KBM-7 (cell line): ENCODE measurements at regions not wholly inside any gene's neighbourhood (a gene's known extent, or its start where the extent isn't known, plus 50 kb on each side); places are given as distances from the start of the nearest gene placed in this dataset.

Experiments used
- DNase-seq: peaks from one replicate; pipeline ENCODE4 v3.0.0-alpha.2; 2015
- in situ Hi-C: fragments of 300-500 bp; cut with MboI; formaldehyde crosslinking; loops from 2 replicates; pipeline ENCODE4 v1.14.3; 2020; ENCODE audit warnings: low sequenced_read_pairs, low pct_unique_long_range_greater_than_20kb, mixed read lengths

DNA sequence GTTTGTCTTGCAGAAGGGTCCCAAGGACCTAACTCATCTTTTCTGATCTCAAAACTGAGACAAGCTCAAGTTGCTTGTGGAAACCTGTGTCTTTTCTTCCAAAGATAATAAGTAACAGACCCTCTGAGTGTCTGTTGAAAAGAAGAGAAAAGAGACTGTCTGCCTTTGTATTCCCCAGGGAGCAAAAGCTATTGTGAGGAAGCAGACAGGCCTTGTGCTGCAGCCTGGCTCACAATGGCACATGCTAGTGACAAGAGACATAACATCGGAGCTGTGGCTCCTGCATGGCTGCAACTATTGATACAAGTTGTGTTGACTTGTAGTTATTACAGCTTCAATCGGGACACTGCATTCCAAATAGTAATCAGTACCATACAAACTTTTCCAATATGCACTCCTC is 202.9 kb downstream of the DKK1 start:
- in situ Hi-C loops = no loop called here
- DNase-seq = no peak

DNA sequence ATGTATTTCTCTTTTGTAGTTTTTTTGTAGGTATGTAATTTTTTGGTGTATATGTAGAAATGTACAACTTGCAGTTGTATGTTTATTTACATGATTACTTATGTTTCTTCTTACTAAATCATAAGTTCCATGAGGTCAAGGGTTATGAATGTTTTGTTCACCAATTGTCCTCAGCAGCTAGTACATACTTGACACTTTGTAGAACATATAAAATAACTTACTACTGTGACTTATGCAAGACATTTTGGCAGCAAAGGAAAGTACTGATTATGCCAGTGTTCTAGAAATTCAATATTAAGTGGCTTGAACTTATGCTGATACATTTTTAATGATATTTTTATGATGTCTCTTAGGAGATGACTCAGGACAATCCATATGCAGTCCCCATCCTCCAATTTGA is 209.6 kb downstream of the DKK1 start:
- DNase-seq = no peak
- in situ Hi-C loops = no loop called here

DNA sequence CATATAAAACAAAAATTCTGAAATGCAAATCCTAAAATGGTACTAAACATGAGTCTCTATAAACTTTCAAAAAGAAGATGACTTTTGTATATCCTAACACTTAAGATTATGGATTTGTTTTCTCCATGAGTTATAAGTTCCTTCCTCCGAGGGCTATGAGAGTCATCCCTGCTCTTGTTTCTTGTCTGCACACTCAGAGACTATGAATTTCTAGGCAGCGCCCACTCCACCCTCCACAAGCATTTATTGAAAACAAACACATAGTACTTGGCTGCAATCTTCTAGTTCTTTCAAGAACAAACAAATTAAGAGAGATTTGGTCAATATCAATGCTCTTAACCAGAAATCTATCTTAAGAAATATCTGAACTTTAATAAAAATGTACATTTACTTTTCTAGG is 211.7 kb downstream of the DKK1 start:
- in situ Hi-C loops = no loop called here
- no peak for DNase-seq

DNA sequence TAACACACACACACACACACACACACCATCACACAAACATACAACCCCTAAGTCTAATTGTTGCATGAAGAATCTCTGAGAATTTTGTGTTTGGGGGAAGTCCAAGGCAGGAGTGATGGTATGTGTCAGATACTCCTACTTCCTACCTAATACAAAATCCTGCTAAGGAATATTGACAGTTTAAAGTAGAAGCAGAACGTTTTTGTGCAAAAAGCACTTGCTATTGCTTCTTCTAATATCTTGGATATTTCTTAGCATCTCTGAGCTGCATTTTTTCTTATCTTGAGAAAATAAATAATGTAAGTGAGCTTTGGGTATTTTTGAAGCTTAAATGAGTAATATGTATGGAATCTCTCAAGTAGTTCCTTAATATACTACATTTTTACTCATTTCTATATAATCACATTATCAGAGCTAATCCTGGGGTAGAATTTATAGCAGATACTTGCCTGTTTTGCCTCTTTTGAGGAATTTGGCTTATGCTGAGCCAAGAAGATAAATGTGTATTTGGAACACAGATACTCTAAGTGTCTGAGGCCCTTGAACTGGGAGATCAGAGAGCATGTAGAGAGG is 212.3 kb downstream of the DKK1 start:
- in situ Hi-C loops = no loop called here
- DNase-seq = no peak

DNA sequence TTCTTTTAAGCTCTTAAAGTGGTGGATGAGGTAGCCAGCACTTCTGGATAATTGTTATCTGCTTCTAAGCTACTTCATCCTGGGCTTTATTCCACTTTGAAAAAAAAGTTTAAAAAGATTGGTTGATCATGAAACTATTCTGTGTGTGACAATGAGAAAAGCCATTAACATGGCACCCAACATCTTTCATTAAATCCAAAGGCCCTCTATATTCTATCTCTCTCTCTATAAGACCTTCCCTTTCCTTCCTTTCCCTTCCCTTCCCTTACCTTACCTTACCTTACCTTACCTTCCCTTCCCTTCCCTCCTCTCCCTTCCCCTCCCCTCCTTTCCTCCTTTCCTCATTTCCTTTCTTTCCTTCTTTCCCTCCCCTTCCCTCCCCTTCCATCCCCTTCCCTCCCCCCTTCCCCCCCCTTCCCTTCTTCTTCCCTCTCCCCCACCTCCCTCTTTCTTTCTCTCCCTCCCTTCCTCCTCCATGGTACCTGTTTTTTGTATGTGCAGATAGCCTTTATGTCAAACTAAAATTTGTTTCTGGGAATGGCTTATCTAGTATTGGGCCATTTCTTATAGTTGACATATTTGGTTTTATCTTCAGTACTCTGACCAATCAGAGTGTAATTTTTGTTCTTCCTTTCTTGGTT is 218.7 kb downstream of the DKK1 start:
- DNase-seq = no peak
- in situ Hi-C loops = no loop called here

DNA sequence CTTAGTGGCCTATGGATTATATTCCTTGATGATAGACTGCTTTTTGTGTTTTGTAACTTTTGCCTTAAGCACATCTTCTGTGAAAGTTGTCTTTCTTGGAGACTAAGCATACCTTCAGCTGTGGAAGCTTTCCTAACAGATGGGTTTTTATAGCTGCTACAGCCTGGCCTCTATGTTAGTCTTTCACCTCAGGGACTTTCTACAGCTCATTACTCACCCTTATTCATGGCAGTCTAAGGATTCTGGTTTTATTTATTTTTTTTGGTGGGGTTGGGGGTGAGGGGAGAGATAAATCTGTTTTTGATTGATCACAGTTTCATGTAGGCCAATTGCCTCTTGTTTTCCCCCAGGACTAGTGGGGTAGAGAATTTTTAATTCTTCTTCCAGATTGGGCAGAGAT is 219.9 kb downstream of the DKK1 start:
- no peak for DNase-seq
- in situ Hi-C loops = no loop called here

DNA sequence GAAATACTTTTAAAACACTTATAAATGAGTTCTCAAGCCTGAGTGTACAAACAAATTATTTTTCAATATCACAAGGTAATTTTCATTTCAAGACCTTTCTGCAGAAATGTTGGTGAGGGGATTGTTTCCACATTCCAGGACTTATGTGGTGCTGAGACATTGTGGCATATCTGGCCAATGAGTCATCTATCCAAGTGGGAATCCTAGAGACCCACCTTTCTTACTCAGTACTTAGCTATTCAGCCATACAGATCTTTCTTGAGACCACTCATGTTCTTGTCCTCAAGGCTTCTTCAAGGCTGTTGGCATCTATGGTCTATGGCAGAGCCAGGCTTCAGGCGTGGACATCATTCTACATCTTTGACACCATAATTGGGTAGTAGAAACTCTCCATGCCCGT is 225.4 kb downstream of the DKK1 start:
- in situ Hi-C loops = no loop called here
- no peak for DNase-seq

DNA sequence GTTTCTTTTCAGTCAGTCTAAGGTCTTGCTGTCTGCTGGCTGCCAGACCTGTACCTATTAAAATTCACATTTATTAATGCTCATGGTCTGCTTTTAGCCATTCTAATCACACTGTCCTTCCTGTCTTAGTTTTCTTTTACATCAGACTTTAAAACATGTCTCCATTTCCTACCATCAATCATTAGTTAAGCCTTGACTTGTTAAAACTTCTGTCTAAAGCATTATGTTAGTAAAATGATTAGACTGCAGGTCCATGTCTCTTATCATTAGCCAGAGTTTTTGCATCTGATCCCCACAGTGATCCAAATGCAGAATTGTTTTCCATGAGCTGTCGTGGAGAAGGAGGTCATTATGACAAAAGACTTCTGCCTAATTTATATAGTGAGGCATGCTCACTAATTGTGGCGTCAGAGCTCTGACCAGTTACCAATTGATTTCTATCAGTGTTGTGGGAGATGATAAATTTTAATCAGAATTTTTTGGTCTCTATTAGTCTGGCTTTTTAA is 226.5 kb downstream of the DKK1 start:
- in situ Hi-C loops = no loop called here
- no peak for DNase-seq

DNA sequence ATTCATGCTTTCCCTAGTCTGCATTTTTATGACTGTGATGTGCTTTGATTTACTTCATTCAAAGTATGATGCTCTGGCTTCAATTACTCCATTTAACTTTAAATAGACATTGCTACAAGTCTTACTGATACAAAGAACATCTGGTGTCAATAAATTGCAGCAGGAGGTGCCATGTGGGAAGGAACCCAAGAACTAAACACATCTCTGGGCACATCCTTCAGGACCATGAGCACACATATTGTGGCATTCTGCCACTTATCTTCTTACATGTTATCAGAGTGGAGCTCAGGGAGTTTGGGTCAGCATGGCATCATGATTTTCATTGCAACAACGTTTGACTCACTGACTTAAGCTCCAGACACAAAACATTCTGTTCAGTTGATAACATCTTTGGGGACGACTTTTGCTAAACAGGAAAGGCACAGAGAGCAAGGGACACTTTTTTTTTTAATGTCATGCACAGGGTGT is 227.0 kb downstream of the DKK1 start:
- no peak for DNase-seq
- in situ Hi-C loops = no loop called here

DNA sequence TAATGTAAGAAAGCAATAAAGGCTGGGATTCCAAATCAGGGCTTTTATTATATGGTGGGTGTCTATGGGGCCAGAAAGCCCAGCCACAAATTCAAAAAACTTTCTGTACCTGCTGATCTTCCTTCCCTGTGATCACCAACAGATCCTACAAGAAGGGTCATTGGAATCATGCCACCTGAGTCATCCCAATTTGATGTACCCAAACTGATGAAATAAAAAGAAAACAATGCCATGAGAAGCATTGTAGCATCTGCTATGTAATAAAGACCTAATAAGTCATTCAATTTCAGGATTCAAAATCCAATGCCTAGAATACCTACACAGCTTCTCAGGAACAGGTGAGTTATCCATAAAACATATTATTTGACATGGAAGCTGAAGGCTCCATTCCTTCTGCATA is 228.8 kb downstream of the DKK1 start:
- DNase-seq = no peak
- in situ Hi-C loops = no loop called here

DNA sequence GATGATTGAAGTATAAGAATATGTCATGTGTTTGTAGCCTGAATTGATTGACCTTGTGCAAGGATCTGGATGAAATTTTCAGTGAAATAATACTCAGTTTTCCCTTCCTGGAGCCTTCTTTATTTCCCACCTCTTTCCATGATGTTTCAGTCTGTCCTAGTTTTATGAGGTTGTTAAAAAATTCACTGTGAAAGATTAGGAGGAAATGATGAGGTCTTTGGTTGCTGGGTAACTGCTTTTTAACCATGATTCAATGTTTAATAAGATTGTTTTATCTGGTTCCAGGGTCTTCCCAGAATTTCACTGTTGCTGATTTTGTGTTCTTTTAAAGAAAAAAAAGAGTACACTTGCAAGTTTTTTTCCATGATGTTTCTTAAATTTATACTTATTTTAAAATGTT is 221.5 kb downstream of the MBL2 start:
- in situ Hi-C loops = no loop called here
- no peak for DNase-seq

DNA sequence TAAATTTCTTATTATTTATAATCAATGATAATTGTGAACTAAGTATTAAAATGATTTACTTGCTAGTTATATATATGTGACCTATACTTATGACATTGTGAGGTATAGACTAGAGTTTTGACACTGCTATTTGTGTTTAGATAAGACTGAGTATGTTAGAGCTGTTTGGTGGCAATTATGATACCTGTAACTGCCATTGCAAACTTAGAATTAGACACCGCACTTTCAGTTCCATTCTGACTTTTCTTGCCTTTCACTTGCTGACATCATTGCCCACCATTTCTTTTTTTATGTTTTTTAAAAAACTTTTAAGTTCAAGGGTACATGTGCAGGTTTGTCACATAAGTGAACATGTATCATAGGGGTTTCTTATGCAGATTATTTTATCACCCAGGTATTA is 214.5 kb downstream of the MBL2 start:
- in situ Hi-C loops = no loop called here
- no peak for DNase-seq

DNA sequence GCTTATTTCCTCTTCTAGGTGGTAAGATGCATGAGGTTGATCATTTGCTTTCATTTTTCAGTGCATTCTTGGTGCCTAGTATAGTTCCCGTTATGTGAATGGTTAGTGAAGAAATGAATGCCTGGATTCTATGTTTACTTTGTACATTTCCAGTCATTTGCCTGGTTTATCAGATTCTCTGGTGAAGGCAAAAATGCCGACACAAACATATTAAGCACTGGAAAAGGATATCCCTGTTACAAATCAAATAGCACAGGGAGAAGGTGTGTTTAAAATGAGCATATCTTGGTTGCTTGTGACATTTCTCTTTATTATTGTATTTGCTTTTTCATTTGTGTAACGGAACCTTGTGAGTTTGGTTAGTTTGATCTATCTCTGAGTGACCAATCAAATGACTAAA is 211.3 kb downstream of the MBL2 start:
- DNase-seq = no peak
- in situ Hi-C loops = no loop called here

DNA sequence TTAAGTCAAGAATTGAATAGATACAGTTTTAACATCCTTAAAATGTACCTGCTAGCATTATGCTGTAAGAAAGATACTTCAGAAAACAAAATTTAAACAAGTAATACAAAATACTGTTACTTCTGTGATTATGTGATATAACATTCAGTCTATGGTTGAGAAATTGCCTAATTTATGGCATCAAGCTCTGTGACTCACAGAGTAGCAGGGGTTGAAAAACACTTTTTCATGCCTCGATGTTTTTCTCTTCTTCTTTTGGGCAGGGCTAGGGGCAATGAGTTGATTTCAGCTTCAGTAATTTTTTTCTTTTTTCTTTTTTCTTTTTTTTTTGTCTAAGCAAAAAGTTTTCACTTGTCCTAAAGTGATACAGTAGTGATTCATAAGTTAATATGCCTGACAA is 209.2 kb downstream of the MBL2 start:
- no peak for DNase-seq
- in situ Hi-C loops = no loop called here

DNA sequence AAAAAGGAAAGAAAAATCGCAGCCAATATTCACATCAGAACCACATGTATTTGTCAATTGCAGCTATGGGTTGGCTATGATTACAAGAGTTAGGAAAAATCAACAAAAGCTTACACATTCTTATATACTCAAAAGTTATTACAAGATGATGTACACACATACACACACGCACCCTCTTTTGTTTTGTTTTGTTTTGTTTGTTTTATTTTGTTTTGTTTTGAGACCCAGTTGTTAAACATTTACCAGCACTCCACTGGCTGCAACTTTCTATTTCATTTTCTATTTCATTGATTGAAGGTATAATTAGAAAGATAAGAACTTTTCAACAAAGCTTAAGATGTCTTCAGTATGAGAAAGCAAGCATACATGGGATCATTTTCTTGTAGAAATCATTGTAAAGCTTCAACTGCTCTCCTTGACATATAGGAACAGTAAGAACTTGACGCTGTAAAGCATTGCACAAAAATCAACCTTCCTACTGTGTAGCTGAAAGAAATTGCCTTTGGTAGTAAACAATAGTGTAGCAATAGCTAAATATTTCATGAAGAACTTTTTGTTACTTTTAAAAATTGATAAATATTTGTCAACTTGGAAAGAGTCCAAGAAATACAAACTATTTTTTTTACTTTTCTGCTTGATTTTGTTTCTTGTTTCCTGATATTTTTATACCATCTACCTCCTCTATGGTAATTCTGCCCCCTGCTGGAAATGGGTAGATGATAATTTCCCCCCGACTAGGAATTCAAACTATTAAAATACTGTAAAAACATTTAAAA is 205.9 kb downstream of the MBL2 start:
- in situ Hi-C loops = no loop called here
- DNase-seq = peak; percentile 28

DNA sequence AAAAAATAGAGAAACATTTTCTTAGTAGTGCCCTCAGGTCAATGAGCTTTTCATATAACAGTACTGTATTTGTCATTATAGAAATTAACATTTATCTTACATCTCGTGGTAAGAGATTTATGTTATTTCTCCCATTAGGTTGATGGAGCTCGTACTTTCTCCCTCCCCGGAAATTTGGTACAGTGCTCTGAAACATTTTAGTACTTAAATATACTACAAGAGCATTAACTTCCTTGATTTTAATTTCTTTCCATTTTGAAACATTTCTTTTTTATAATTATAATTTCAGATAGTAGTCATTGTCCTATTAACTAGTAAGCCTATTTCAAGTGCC is 205.4 kb downstream of the MBL2 start:
- in situ Hi-C loops = no loop called here
- DNase-seq = no peak

DNA sequence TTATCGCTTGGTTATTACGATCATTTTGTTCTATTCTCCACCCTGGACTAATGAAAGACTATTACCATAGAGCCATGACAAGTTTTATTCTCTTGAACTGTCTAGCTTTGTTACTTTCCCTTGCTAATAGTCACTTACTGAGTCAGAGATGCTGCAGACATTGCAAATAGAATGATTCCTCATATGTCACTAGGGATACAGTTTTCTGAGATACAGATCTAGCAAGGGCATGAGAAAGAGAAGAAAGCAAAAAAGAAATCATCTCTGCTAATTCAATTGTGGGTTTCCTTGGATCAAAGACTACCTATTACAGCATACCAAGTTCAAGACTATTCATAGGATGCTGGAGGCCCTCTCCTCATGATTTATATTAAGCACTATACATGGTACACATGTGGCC is 204.3 kb downstream of the MBL2 start:
- DNase-seq = no peak
- in situ Hi-C loops = no loop called here

DNA sequence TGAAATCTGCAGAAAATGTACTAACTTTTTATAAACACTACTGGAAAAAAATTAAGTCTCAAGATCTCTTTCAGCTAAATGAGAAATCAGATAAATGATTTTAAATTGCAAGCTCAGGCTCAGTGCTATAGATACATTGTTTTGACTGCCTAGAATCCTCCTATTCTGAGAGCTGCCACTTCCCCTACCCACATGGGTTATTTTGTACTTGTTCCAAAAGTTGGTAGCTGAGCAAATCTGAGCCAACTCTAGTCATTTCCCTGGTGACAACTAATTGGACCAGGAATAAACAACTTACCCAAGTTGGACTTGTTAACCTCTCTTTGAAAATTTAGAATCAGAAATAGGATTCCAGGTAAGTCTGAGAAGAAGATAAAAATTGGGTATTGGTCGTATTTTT is 202.1 kb downstream of the MBL2 start:
- DNase-seq = no peak
- in situ Hi-C loops = no loop called here

DNA sequence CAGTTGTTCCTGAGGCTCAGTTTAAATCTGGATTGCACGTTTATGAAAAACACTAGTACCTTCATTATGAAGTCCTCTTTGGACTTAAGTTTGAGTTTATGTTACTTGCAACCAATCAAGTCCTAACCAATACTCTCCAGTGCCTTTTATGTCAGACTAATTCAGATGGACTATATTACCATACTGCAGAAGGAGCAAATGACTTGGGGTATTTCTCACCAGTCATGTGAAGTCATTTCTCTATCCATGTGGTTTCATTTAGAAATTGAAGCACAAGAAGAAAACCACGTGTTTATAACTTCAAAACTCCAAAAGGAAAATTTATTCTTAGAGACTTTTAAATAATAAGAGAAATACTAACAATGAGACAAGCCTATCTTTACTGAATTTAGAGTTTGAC is 201.6 kb downstream of the MBL2 start:
- in situ Hi-C loops = no loop called here
- DNase-seq = no peak

DNA sequence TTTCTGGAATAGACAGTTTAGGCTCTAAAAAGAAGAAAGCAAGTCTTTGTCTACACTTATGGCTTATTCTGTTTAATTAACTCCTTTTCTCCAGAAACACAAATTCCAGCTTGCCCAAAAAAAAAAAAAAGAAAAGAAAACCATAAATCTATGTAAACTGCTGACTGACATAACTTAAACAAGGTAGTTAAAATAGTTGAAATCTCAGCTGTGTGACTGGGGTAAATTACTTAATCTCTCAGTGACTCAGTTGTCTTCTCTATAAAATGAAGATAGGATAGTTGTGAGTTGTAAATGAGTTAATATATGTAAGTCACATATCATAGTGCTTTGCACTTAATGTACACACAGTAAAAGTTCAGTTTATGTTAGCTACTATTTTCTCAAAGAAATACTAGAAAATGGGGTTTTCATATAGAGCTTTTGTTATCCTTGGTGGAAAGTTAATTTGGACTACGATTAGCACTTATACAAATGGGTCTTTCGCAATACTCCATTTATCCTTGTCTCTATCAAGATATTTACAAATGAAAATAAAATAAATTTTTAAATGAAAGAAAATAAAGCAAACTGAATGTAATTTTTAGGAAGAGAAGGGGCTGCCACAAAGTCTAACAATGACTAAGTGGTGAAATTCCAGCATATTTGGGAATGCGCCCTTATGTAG is 200.9 kb downstream of the MBL2 start:
- in situ Hi-C loops = no loop called here
- DNase-seq = no peak
